ENCODE measurements at regions not wholly inside any gene's neighbourhood (a gene's known extent, or its start where the extent isn't known, plus 50 kb on each side); places are given as distances from the start of the nearest gene placed in this dataset.
"Not testable (repeated sequence)": the region's sequence is repeated elsewhere in the genome, so short reads cannot be mapped to it uniquely, and the experiment has no call there.

DNA sequence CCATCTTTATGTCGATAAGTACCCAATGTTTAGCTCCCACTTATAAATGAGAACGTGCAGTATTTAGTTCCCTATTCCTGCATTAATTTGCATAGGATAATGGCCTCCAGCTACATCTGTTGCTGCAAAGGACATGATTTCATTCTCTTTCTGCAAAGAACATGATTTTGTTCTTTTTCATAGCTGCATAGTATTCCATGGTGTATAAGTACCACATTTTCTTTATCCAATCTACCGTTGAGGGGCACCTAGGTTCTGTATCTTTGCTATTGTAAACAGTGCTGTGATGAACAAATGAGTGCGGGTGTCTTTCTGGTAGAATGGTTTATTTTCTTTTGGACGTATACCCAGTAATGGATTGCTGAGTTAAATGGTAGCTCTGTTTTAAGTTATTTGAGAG, 63.0 kb downstream of the HLX start:
- no peak overlapping the region for H3K4me2 ChIP-seq (ENCODE audit: low read length)
- no peak overlapping the region for H3K4me3 ChIP-seq (ENCODE audit: low read depth, low read length, poor library complexity, severe bottlenecking)
- H3K79me2 ChIP-seq (ENCODE audit: insufficient read depth, low read depth, low read length) = no peaks in the 10 kb centered on the region
- no peaks in the 10 kb centered on the region for H3K9me3 ChIP-seq (ENCODE audit: low read length)
- TF ChIP-seq, protein P1, sequence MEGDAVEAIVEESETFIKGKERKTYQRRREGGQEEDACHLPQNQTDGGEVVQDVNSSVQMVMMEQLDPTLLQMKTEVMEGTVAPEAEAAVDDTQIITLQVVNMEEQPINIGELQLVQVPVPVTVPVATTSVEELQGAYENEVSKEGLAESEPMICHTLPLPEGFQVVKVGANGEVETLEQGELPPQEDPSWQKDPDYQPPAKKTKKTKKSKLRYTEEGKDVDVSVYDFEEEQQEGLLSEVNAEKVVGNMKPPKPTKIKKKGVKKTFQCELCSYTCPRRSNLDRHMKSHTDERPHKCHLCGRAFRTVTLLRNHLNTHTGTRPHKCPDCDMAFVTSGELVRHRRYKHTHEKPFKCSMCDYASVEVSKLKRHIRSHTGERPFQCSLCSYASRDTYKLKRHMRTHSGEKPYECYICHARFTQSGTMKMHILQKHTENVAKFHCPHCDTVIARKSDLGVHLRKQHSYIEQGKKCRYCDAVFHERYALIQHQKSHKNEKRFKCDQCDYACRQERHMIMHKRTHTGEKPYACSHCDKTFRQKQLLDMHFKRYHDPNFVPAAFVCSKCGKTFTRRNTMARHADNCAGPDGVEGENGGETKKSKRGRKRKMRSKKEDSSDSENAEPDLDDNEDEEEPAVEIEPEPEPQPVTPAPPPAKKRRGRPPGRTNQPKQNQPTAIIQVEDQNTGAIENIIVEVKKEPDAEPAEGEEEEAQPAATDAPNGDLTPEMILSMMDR (conservative IDR thresholded peaks at IDR 0.05; ENCODE audit: low read length) = no peak
- TF ChIP-seq EZH2phosphoT487 (IDR thresholded peaks at IDR 0.05; ENCODE audit: borderline replicate concordance, low read depth, low read length) = no peak
- H4K20me1 ChIP-seq (ENCODE audit: insufficient read depth, low read length) = no peaks in the 10 kb centered on the region
- CTCF ChIA-PET (ENCODE audit: unreplicated experiment) = no interaction called here
- no peak overlapping the region for H3K27ac ChIP-seq (ENCODE audit: low read depth, low read length, poor library complexity, severe bottlenecking)
- BruUV-seq (replicated peaks) = no TSS peak
- intact Hi-C loops (cut with micrococcal nuclease; ENCODE audit: unreplicated experiment) = no loop called here
- H3K36me3 ChIP-seq (ENCODE audit: insufficient read depth, low read length) = no peaks in the 10 kb centered on the region
- no peak for DNase-seq (ENCODE audit: low spot score)
- no peak overlapping the region for H2AFZ ChIP-seq (ENCODE audit: low read length)
- no peaks in the 10 kb centered on the region for H3K4me1 ChIP-seq (ENCODE audit: insufficient read depth, low read length, poor library complexity, severe bottlenecking)
- H3K9me2 ChIP-seq (ENCODE audit: insufficient read depth, low read length) = no peaks in the 10 kb centered on the region
- POLR2A ChIA-PET = interaction anchor here (0.9 kb wide), 1 partner anchor 9 kb away, joined by 3 read pairs; no protein-coding TSS in a partner anchor

DNA sequence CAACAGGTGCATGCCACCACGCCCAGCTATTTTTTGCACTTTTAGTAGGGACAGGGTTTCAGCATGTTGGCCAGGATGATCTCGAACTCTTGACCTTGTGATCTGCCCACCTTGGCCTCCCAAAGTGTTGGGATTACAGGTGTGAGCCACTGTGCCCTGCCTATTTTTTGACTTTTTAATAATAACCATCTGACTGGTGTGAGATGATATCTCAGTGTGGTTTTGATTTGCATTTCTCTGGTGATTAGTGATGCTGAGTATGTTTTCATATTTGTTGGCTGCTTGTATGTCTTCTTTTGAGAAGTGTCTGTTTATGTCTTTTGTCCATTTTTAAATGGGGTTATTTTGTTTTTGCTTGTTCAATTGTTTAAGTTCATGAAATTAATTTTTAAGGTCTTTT, 63.7 kb downstream of the HLX start:
- POLR2A ChIA-PET; H2AFZ ChIP-seq (ENCODE audit: low read length); intact Hi-C loops (cut with micrococcal nuclease; ENCODE audit: unreplicated experiment); H3K27ac ChIP-seq (ENCODE audit: low read depth, low read length, poor library complexity, severe bottlenecking); H3K36me3 ChIP-seq (ENCODE audit: insufficient read depth, low read length); H3K4me1 ChIP-seq (ENCODE audit: insufficient read depth, low read length, poor library complexity, severe bottlenecking); CTCF ChIA-PET (ENCODE audit: unreplicated experiment); H3K9me2 ChIP-seq (ENCODE audit: insufficient read depth, low read length); H3K4me2 ChIP-seq (ENCODE audit: low read length); H3K4me3 ChIP-seq (ENCODE audit: low read depth, low read length, poor library complexity, severe bottlenecking); H3K9me3 ChIP-seq (ENCODE audit: low read length); H4K20me1 ChIP-seq (ENCODE audit: insufficient read depth, low read length); BruUV-seq (replicated peaks); H3K79me2 ChIP-seq (ENCODE audit: insufficient read depth, low read depth, low read length); DNase-seq (ENCODE audit: low spot score): not testable (repeated sequence)

DNA sequence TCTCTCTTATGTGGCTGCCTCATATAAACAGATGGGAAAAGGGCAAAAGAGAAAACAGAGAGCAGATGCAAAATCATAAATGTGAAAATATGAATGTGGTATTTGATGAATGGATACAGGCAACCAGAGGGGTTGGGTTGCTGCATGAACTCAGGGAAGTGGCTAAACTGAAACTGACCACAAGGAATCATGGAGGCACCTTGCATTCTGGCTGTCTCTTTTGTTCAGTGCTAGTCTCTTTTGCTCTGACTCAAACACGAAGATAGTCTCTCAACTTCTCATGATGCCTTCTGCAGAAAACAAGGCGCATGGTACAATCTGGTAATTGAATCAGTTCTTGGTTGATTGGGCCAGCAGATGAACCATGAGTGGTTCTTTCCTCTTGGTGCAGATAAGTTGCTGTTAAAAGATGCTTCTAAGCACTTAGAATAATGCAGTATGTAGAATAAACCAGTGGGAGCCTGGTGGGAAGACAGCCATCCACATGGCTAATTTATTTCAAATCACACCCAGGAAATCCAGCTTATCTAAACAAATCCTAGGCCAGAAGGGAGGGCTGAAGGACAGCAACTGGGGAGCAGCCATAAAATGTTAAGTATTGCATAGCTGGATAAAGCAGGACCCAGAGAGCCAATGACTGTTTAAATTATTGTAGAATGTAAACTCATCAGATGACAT, 64.2 kb downstream of the HLX start:
- POLR2A ChIA-PET = interaction anchor here (0.6 to 0.7 kb wide), 2 partner anchors 41 to 108 kb away, joined by 3 read pairs; no protein-coding TSS in a partner anchor

More for the DNA sequence above, 64.2 kb downstream of the HLX start:
- H3K4me2 ChIP-seq (ENCODE audit: low read length) = no peak overlapping the region
- DNase-seq (ENCODE audit: low spot score) = no peak
- no peak overlapping the region for H3K27ac ChIP-seq (ENCODE audit: low read depth, low read length, poor library complexity, severe bottlenecking)
- no peaks in the 10 kb centered on the region for H3K79me2 ChIP-seq (ENCODE audit: insufficient read depth, low read depth, low read length)
- no peak overlapping the region for H3K4me3 ChIP-seq (ENCODE audit: low read depth, low read length, poor library complexity, severe bottlenecking)
- no peak overlapping the region for H2AFZ ChIP-seq (ENCODE audit: low read length)
- H3K4me1 ChIP-seq (ENCODE audit: insufficient read depth, low read length, poor library complexity, severe bottlenecking) = no peaks in the 10 kb centered on the region
- H3K9me2 ChIP-seq (ENCODE audit: insufficient read depth, low read length) = no peaks in the 10 kb centered on the region
- H3K9me3 ChIP-seq (ENCODE audit: low read length) = no peaks in the 10 kb centered on the region
- no TSS peak for BruUV-seq (replicated peaks)
- H4K20me1 ChIP-seq (ENCODE audit: insufficient read depth, low read length) = no peaks in the 10 kb centered on the region
- intact Hi-C loops (cut with micrococcal nuclease; ENCODE audit: unreplicated experiment) = no loop called here
- no peaks in the 10 kb centered on the region for H3K36me3 ChIP-seq (ENCODE audit: insufficient read depth, low read length)
- TF ChIP-seq, protein P1 (conservative IDR thresholded peaks at IDR 0.05; ENCODE audit: low read length) = no peak
- no peak for TF ChIP-seq EZH2phosphoT487 (IDR thresholded peaks at IDR 0.05; ENCODE audit: borderline replicate concordance, low read depth, low read length)
- CTCF ChIA-PET (ENCODE audit: unreplicated experiment) = no interaction called here
